ENCODE measurements at regions not wholly inside any gene's neighbourhood (a gene's known extent, or its start where the extent isn't known, plus 50 kb on each side); places are given as distances from the start of the nearest gene placed in this dataset.

GRCh38 chr4:66693694-66694093 lies 851.6 kb downstream of the CENPC start:
- DNase-seq (ENCODE audit: low read depth), result no peak

DNA sequence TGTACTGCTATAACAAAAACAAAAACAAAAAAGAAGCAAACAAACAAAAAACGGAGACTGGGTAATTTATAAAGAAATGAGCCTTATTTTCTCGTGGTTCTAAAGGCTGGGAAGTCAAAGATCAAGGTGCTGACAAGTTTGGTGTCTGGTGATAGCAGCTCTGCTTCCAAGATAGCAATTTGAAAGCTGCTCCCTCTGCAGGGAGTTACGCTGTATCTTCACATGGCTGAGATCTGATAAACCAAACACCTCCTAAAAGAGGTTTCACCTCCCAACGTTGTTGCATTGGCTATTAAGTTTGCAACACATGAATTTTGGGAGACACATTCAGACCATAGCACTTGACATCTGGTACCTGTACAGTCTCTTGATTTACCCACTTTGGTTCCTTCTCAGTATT lies 854.2 kb downstream of the CENPC start:
- DNase-seq (ENCODE audit: low read depth), result no peak

- no peak for DNase-seq (ENCODE audit: low read depth)
These were observed 856.6 kb downstream of the CENPC start for GRCh38 chr4:66688674-66689073.

DNA sequence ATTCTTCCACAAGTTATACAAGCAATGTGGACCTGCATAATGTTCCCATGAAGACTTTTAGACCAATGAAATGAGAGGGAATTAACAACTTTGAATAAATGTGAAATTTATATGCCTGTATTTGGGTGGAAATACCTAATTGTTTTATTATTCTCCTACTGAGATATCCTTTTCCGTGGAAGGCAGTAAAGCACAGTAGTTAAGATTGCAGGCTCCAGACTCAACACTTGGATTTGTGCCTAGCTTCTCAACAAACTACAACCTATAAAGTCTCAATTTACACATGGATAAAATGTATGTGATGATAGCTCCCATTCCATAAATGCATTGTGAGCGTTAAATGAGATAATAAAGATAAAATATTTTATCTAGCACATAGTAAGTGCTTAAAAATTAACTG lies 857.8 kb downstream of the CENPC start:
- DNase-seq (ENCODE audit: low read depth), result no peak

DNA sequence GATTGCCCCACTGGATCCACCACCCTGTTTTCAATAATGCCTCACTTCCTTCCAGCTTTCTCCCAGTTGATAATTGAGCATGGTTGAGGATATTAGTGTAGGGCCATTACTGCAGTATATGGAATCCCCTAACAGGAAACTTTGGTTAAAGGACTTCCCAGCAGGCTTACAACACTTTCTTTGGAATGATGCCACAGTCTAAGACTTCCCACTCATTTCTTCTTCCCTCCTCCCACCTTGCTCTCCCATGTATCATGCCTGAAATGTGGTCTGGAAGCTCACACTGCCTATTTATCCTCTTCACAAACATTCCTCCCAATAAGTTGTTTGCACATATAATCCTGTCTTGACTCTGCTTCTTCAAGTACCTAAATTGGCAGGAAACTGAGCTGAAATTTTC lies 863.3 kb downstream of the CENPC start:
- DNase-seq (ENCODE audit: low read depth), result no peak

DNA sequence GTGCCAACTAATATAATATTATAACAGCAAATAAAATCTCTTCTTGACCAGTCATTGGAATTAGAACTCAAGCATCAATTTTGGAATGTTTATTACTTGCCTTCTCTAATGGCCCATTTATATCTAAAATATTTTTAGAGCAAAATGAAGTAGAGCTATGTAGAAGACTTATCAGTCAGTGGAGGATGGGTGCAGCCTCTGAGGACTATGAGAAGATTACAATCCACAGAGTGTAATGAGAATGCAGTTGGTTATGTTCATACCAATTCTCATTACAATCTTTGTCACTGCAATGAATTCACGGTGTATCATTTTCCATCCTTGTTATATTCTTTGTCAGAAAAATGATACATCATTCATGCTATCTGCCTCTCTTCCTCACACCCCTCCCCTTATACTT lies 878.1 kb downstream of the CENPC start:
- DNase-seq (ENCODE audit: low read depth), result no peak

- no peak for DNase-seq (ENCODE audit: low read depth)
These were observed 882.7 kb downstream of the CENPC start for GRCh38 chr4:66662620-66663019.

DNA sequence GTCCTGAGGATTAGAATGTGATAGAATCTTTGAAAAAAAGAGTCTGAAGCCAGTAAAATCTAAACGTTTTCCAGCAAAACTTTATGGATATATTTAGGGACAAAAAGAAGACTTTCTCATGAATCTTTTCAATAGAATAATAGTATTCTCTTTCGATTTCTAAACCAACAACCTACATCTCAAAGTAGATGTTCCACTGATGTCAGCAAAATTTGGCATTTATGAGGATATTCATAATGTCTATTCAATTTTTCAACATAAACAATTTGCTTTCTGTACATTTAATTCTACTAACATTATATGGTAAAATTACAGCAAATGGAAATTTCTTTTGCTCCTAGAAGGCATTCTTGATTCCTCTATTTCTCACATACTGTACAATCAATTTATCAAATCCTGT lies 886.5 kb downstream of the CENPC start:
- DNase-seq (ENCODE audit: low read depth), result no peak

DNA sequence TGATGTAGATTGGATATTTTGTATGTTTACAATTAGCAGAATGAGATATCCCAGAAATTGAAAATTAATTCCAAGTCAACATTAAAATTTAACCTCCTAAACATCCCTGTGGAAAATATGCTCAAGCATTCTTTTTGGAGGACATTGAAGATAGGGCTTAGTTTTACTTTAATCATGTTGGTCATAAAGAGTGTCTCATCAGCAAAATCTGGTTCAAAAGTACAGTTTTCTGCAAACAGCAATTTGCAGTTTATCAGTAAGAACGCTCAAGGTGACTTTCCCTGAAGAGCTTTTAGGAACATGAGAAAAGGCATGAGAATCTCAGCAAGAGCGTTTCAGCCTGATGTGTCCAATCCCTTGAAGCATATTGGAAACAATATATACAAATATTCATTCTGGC lies 889.8 kb downstream of the CENPC start:
- no peak for DNase-seq (ENCODE audit: low read depth)

DNA sequence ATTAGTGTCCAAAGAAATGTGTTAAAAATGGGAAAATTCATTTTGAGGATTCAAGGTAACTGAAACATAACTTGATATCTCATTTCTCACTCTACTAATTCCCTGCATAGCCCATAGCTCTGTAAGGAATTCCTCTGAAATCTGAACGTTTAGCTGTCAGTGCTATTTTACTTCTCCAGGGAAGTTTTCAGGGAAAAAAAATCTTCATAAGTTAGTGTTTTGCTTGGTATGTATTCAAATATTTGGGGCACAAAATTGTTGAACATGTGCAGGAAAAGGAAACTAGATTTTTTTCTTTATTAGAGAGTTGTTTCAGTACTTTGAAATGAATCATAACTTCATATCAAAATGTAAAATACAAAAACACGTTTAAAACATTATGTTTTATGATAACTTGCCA lies 891.4 kb downstream of the CENPC start:
- no peak for DNase-seq (ENCODE audit: low read depth)

DNA sequence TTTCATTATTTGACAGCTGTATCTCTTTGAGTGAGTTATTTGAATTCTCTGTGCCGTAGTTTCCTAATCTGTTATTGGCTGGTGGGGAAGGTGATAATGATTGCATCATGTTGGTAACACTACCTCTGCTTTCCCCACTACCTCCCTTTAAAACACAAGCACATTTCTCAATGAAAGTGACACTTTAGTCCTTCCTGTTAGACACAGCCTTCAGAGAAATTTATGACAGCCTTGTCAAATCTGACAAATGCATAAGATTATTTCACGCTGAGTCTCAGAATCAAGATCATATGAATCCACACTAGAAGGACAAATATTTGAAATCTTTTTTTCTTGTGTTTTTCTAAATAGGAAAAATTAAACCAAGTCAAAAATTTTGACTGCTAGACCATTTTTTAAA lies 896.1 kb downstream of the CENPC start:
- DNase-seq (ENCODE audit: low read depth), result no peak

GRCh38 chr4:66647926-66648325 lies 897.4 kb downstream of the CENPC start:
- DNase-seq (ENCODE audit: low read depth), result no peak

DNA sequence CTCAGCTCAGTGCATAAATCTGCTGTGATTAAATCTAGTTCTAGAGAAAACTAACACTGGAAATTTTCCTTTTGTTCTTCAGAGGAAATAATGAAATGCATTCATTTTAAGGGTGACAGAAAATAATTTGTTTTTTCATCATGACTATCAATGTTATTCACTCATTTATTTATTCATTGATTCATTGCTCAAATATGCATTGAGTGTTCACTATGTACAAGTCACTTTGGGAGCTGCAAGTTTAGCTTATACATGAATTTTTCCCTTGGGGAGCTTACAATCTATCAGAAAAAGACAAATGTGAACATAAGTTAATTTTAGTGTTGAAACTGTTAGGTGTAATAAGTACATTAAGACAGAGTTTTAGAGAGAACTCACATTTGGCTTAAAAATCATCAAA lies 897.8 kb downstream of the CENPC start:
- DNase-seq (ENCODE audit: low read depth), result no peak

- DNase-seq (ENCODE audit: low read depth), result no peak
These were observed 904.9 kb downstream of the CENPC start for GRCh38 chr4:66640233-66640990.

- no peak for DNase-seq (ENCODE audit: low read depth)
These were observed 905.9 kb downstream of the CENPC start for GRCh38 chr4:66639361-66639760.

GRCh38 chr4:66636349-66636748 lies 909.0 kb downstream of the CENPC start:
- no peak for DNase-seq (ENCODE audit: low read depth)

- no peak for DNase-seq (ENCODE audit: low read depth)
These were observed 911.8 kb downstream of the CENPC start for GRCh38 chr4:66633477-66633876.

GRCh38 chr4:66629927-66630326 lies 915.4 kb downstream of the CENPC start:
- DNase-seq (ENCODE audit: low read depth), result no peak

DNA sequence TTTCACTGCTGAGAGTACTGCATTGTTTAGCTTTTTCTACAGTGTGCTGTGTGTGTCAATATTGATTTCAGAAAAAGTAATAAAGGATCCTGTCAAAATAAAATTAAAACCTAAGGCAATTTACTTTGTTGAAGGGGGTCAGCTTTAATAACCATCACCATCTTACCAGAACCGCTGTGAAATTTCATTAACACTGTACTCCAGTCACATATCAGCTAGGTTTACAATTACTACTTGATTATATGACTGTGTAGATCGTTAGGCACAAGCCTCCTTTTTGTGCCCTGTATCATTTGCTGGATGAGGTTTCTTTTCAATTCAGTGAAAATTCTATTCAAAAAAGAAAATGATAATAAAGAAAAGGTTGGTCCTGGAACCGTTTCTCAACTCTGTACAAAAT lies 917.2 kb downstream of the CENPC start:
- DNase-seq (ENCODE audit: low read depth), result no peak

DNA sequence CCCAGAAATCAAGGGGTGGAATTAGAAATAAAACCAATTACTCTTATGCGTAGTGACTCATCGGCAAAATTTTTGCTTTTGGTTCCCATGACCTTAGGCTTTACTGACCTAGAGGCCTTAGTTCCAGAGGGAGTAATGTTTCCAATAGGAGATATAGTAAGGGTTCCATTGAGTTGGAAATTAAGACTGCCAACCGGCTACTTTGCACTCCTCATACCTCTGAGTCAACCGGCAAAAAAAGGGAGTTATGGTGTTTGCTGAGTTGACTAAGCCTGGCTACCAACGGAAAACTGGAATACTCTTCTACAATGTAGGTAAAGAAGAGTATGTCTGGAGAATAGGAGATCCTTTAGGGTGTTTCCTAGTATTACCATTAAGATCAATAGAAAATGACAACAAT lies 919.8 kb downstream of the CENPC start:
- DNase-seq (ENCODE audit: low read depth), result no peak

DNA sequence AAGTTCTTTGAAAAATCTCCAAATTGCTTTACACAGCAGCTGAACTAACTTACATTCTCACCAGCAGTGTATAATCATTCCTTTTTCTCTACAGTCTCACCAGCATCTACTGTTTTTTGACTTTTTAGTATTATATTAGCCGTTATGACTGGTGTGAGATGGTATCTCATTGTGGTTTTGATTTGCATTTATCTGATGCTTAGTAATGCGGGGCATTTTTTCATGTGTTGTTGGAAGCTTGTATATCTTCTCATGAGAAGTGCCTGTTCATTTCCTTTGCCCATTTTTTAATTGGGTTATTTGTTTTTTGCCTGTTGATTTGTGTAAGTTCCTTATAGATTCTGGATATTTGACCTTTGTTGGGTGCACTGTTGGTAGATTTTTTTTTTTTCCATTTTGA lies 931.7 kb downstream of the CENPC start:
- no peak for DNase-seq (ENCODE audit: low read depth)

DNA sequence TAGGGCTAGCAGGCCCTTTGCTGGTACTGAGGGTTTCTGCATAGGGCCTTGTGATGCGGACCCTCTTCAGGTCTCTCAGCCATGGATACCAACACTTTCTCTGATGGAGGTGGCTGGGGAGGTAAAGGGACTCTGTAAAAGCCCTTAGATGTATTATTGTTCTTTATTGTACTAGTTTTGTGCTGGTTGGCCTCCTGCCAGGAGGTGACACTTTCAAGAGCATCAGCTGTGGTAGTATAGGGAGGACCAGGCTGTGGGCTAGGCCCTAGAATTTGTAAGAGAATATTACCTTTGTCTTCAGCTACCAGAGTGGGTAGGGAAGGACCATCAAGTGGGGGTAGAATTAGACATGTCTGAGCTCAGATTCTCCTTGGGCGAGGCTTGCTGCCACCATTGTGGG lies 936.3 kb downstream of the CENPC start:
- no peak for DNase-seq (ENCODE audit: low read depth)

- no peak for DNase-seq (ENCODE audit: low read depth)
These were observed 936.6 kb upstream of the EPHA5 start for GRCh38 chr4:66606908-66607307.

DNA sequence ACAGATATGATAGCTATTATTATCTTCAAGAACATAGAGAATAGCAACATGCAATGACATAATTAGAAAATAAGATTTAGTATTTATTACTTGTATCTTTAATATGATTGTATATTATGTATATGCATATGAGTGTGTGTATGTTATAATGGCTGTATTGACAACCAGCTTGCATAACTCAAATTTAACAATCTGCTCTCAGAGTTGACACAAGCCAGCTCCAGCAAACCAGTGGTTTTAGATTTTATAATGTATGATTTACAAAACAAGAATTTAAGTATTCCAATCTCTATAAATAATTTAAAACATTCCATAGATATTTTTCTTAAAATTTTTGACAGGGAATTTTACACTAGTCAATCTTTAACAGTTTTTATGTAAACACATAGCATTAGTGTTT lies 935.9 kb upstream of the EPHA5 start:
- DNase-seq (ENCODE audit: low read depth), result no peak

GRCh38 chr4:66604192-66604591 lies 933.9 kb upstream of the EPHA5 start:
- no peak for DNase-seq (ENCODE audit: low read depth)
